NCI-H446 (cell line): ENCODE measurements at regions not wholly inside any gene's neighbourhood (a gene's known extent, or its start where the extent isn't known, plus 50 kb on each side); places are given as distances from the start of the nearest gene placed in this dataset.
"Not testable (repeated sequence)": the region's sequence is repeated elsewhere in the genome, so short reads cannot be mapped to it uniquely, and the experiment has no call there.

Experiments used
- DNase-seq, 2 experiments: peaks; one replicate each; lab custom pipeline; 2025; lab: John Stamatoyannopoulos, UW

GRCh38 chr6:6748001-6748400 lies 159.5 kb downstream of the LY86 start:
- no peak for DNase-seq

GRCh38 chr6:6749702-6750491 lies 161.4 kb downstream of the LY86 start:
- no peak for DNase-seq

- DNase-seq = no peak
These were observed 162.2 kb downstream of the LY86 start for GRCh38 chr6:6750594-6751265.

- no peak for DNase-seq
These were observed 162.7 kb downstream of the LY86 start for GRCh38 chr6:6751266-6751596.

GRCh38 chr6:6751619-6752023 lies 163.1 kb downstream of the LY86 start:
- no peak for DNase-seq

- no peak for DNase-seq
These were observed 163.6 kb downstream of the LY86 start for GRCh38 chr6:6752129-6752528.

GRCh38 chr6:6753301-6753700 lies 164.8 kb downstream of the LY86 start:
- DNase-seq = no peak

- DNase-seq = no peak
These were observed 168.0 kb downstream of the LY86 start for GRCh38 chr6:6756526-6756925.

GRCh38 chr6:6758546-6758914 lies 170.0 kb downstream of the LY86 start:
- no peak for DNase-seq

GRCh38 chr6:6758915-6759654 lies 170.6 kb downstream of the LY86 start:
- DNase-seq = peak in 1 of 2 experiments; percentile 28

GRCh38 chr6:6760002-6760401 lies 171.5 kb downstream of the LY86 start:
- no peak for DNase-seq

GRCh38 chr6:6762566-6762965 lies 174.0 kb downstream of the LY86 start:
- not testable (repeated sequence) for DNase-seq

GRCh38 chr6:6764764-6765434 lies 176.4 kb downstream of the LY86 start:
- no peak for DNase-seq

- peak in 1 of 2 experiments; percentile 59 for DNase-seq
These were observed 177.8 kb downstream of the LY86 start for GRCh38 chr6:6766230-6766905.

- no peak for DNase-seq
These were observed 180.9 kb downstream of the LY86 start for GRCh38 chr6:6769466-6769865.

- no peak for DNase-seq
These were observed 182.9 kb downstream of the LY86 start for GRCh38 chr6:6771224-6771945.

GRCh38 chr6:6771964-6772363 lies 183.4 kb downstream of the LY86 start:
- DNase-seq = no peak

GRCh38 chr6:6772751-6773150 lies 184.2 kb downstream of the LY86 start:
- DNase-seq = peak in 1 of 2 experiments; percentile 14

GRCh38 chr6:6775074-6775473 lies 186.6 kb downstream of the LY86 start:
- no peak for DNase-seq

- DNase-seq = no peak
These were observed 191.7 kb downstream of the LY86 start for GRCh38 chr6:6780231-6780630.
